MCF 10A (cell line): ENCODE measurements at regions not wholly inside any gene's neighbourhood (a gene's known extent, or its start where the extent isn't known, plus 50 kb on each side); places are given as distances from the start of the nearest gene placed in this dataset.

ENCODE experiments used
- BruUV-seq: library from RNA; stranded (reverse); fragments of 400-500 nt; replicated peaks from 2 replicates; lab custom pipeline; 2021; lab: Mats Ljungman, UMichigan
- CTCF ChIA-PET: fragments of 300-600 bp; sonication (Branson Sonifier 250); formaldehyde crosslinking; extraction: SDS; loops from one replicate; lab custom pipeline; 2021; ENCODE audit warnings: antibody characterized with exemption, inconsistent platforms; lab: Yijun Ruan, JAX
- POLR2A ChIA-PET: fragments of 300-600, 350-650 bp; sonication (Branson Sonifier 250); formaldehyde crosslinking; extraction: SDS; loops from one replicate; lab custom pipeline; 2020; ENCODE audit warnings: antibody characterized with exemption, inconsistent platforms; lab: Yijun Ruan, JAX
- DNase-seq: peaks from one replicate; pipeline ENCODE4 v3.0.0-alpha.2; 2018; ENCODE audit not compliant: unreplicated experiment
- H3K27ac Mint-ChIP-seq: one replicate; pipeline ENCODE4 v1.8.0; 2022; ENCODE audit warnings: mild to moderate bottlenecking, low read depth, mixed read lengths; ENCODE audit not compliant: unreplicated experiment
- H3K27me3 Mint-ChIP-seq: one replicate; pipeline ENCODE4 v1.8.0; 2022; ENCODE audit warnings: mixed read lengths; ENCODE audit not compliant: insufficient read depth, unreplicated experiment
- H3K36me3 Mint-ChIP-seq: one replicate; pipeline ENCODE4 v1.8.0; 2022; ENCODE audit warnings: mild to moderate bottlenecking, moderate library complexity, mixed read lengths; ENCODE audit not compliant: insufficient read depth, unreplicated experiment
- H3K4me1 Mint-ChIP-seq: one replicate; pipeline ENCODE4 v1.8.0; 2022; ENCODE audit warnings: mixed read lengths; ENCODE audit not compliant: insufficient read depth, unreplicated experiment
- H3K4me3 Mint-ChIP-seq: one replicate; pipeline ENCODE4 v1.8.0; 2022; ENCODE audit warnings: mild to moderate bottlenecking, moderate library complexity, mixed read lengths; ENCODE audit not compliant: unreplicated experiment
- H3K9me3 Mint-ChIP-seq: one replicate; pipeline ENCODE4 v1.8.0; 2022; ENCODE audit warnings: mixed read lengths; ENCODE audit not compliant: unreplicated experiment
- intact Hi-C: fragments of 100-400 bp; cut with micrococcal nuclease; formaldehyde crosslinking; loops from 2 replicates; pipeline ENCODE4 v1.14.1; 2022
- TF ChIP-seq, protein P1 (sequence below): fragments of 200-600 bp; IDR thresholded peaks from one replicate; pipeline ENCODE4 v1.8.0; 2022; ENCODE audit warnings: antibody characterized with exemption, mild to moderate bottlenecking; ENCODE audit not compliant: unreplicated experiment

DNA sequence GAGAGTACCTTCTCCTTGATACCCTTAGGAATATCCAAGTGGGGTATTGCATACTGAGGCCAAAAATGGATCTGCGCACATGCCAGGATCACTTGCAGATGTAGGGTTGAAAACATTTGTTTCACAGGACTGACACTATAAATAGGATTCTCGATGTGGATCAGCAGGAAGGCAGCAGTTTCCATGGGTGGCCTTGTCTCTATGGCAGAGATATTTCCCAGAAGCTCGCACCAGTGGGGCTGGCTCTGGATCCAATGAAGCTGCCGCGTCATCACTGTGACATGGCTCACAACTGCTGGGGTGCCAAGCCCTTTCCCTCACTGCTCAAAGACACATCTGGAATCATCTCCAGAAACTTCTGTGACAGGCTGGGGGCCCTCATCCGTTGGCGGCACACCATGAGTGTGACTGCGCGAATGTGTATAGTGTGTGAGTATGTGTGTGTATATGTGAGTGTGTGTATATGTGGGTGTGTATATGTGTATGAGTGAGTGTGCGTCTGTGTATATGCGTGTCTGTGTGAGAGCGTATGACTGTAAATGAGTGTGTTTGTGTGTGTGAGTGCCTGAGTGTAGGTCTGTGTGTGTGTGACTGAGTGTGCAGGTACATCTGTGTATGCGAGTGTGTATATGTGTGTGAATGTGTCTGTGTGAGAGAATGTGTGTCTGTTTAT is 182.5 kb downstream of the GAS1 start:
- CTCF ChIA-PET = no interaction called here

DNA sequence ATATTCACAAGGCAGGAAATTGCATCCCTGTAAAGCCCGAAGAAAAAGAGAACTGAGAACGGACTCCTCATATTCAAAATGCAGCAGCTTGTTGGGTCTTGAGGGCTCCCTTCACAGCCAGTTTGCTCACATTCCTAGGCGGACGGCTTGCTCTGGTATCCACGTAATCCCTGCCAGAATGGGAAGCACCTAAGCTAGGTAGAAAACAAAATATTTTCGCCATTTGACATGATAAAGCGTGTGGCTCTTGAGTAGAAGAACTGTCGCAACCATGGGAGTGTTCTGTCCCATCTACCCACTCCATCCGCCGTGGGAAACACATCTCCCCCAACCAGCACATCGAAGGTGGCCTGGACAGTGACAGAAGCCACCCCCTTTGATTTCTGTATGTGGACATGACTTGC is 183.1 kb downstream of the GAS1 start:
- no peaks in the 10 kb centered on the region for H3K9me3 Mint-ChIP-seq
- peaks cover 6% of the 10 kb centered on the region for H3K4me1 Mint-ChIP-seq
- no peaks in the 10 kb centered on the region for H3K36me3 Mint-ChIP-seq
- intact Hi-C loops = no loop called here
- no TSS peak for BruUV-seq
- ChIA-PET POLR2A (no interaction called here), CTCF (no interaction called here)
- no peaks in the 10 kb centered on the region for H3K27me3 Mint-ChIP-seq
- H3K4me3 Mint-ChIP-seq = no peak overlapping the region
- no peak for DNase-seq
- TF ChIP-seq, protein P1, sequence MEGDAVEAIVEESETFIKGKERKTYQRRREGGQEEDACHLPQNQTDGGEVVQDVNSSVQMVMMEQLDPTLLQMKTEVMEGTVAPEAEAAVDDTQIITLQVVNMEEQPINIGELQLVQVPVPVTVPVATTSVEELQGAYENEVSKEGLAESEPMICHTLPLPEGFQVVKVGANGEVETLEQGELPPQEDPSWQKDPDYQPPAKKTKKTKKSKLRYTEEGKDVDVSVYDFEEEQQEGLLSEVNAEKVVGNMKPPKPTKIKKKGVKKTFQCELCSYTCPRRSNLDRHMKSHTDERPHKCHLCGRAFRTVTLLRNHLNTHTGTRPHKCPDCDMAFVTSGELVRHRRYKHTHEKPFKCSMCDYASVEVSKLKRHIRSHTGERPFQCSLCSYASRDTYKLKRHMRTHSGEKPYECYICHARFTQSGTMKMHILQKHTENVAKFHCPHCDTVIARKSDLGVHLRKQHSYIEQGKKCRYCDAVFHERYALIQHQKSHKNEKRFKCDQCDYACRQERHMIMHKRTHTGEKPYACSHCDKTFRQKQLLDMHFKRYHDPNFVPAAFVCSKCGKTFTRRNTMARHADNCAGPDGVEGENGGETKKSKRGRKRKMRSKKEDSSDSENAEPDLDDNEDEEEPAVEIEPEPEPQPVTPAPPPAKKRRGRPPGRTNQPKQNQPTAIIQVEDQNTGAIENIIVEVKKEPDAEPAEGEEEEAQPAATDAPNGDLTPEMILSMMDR = no peak
- H3K27ac Mint-ChIP-seq = no peak overlapping the region

More for the DNA sequence above, 182.5 kb downstream of the GAS1 start:
- peaks cover 6% of the 10 kb centered on the region for H3K4me1 Mint-ChIP-seq
- POLR2A ChIA-PET = interaction anchor here (0.7 kb wide), 1 partner anchor 66 kb away, joined by 3 read pairs; no protein-coding TSS in a partner anchor
- DNase-seq = no peak
- no peaks in the 10 kb centered on the region for H3K36me3 Mint-ChIP-seq
- TF ChIP-seq, protein P1 = no peak
- no peaks in the 10 kb centered on the region for H3K9me3 Mint-ChIP-seq
- intact Hi-C loops = no loop called here
- no peak overlapping the region for H3K27ac Mint-ChIP-seq
- no TSS peak for BruUV-seq
- H3K4me3 Mint-ChIP-seq = no peak overlapping the region
- no peaks in the 10 kb centered on the region for H3K27me3 Mint-ChIP-seq

DNA sequence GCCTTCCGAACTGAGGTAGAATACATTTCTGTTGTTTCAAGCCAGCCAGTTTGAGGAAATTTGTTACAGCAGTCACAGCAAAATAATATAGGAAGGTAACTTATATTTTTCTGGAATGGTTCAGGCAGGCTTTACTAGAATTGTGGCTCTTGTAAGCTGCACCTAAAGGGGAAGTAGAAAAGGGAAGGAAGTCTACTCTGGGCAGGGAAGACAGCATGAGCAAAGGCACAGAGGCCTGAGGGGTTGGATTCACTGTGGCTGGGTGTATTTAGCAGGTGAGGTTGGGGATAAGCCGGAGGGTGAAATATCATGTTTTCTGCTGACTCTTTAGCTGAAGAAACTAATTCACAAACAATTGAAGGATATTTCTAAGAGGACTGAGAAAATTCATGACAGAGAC is 183.5 kb downstream of the GAS1 start:
- Mint-ChIP-seq H3K4me3 (no peak overlapping the region), H3K27me3 (no peaks in the 10 kb centered on the region), H3K9me3 (no peaks in the 10 kb centered on the region), H3K27ac (no peak overlapping the region), H3K36me3 (no peaks in the 10 kb centered on the region), H3K4me1 (peaks cover 6% of the 10 kb centered on the region)
- BruUV-seq = no TSS peak
- CTCF ChIA-PET = no interaction called here
- DNase-seq = no peak
- TF ChIP-seq, protein P1 = no peak
- POLR2A ChIA-PET = no interaction called here
- intact Hi-C loops = no loop called here

DNA sequence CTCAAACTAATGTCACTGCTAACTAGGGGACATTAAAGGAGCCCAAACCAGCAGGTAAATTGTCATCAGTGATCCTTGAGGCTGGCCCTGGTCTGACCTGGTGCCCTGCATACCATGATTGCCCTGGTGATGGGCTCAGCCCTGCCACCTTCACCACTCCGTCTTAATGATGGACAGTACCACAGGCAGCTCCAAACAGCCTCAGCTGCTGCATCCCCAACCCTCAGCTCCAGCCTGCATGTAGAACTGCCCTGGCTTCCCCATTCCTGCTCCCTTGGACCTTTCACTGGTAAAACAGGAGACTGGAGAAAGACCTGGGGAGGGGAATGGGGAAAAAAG is 190.0 kb downstream of the GAS1 start:
- Mint-ChIP-seq H3K9me3 (no peaks in the 10 kb centered on the region), H3K27me3 (peaks cover 10% of the 10 kb centered on the region), H3K27ac (no peak overlapping the region), H3K4me3 (no peak overlapping the region), H3K4me1 (no peaks in the 10 kb centered on the region), H3K36me3 (no peaks in the 10 kb centered on the region)
- no TSS peak for BruUV-seq
- ChIA-PET CTCF (interaction anchor here (0.5 to 1.9 kb wide), 2 partner anchors 10 to 190 kb away, joined by 5 read pairs; partner anchors contain the start of gene GAS1), POLR2A (interaction anchor here (0.6 kb wide), 1 partner anchor 9 kb away, joined by 3 read pairs; no protein-coding TSS in a partner anchor)
- TF ChIP-seq, protein P1 = no peak
- intact Hi-C loops = no loop called here
- no peak for DNase-seq
